HCT116 (cell line): ENCODE measurements at regions not wholly inside any gene's neighbourhood (a gene's known extent, or its start where the extent isn't known, plus 50 kb on each side); places are given as distances from the start of the nearest gene placed in this dataset.

Experiments used
- ATAC-seq: fragments of 200-7000 bp; cut with Tn5 transposase; 2 replicates; pipeline ENCODE4 v1.9.1; 2020; ENCODE audit warnings: mild to moderate bottlenecking, moderate library complexity
- BruUV-seq: library from RNA; stranded (reverse); fragments of 400-500 nt; replicated peaks from 2 replicates; lab custom pipeline; 2021; lab: Mats Ljungman, UMichigan
- CTCF ChIA-PET: fragments of 300-600 bp; sonication (Branson Sonifier 250); formaldehyde crosslinking; loops from one replicate; lab custom pipeline; 2021; ENCODE audit warnings: antibody characterized with exemption; lab: Charles Lee
- POLR2A ChIA-PET: fragments of 300-600, 350-600 bp; sonication (Branson Sonifier 250); formaldehyde crosslinking; loops from one replicate; lab custom pipeline; 2021; ENCODE audit warnings: antibody characterized with exemption; lab: Charles Lee
- RAD21 ChIA-PET, 2 experiments: fragments of 300-600 bp; sonication (Branson Sonifier 250); formaldehyde crosslinking; loops; one replicate each; lab custom pipeline; 2023; ENCODE audit warnings: low total read pairs in 2 of 2; ENCODE audit not compliant: uncharacterized antibody in 2 of 2, unreplicated experiment in 2 of 2, low non-redundant PET in 1 of 2; lab: Charles Lee
- DNase-seq: peaks from one replicate; pipeline ENCODE4 v3.0.0-alpha.2; 2010; ENCODE audit warnings: low read depth, low spot score
- H2AFZ ChIP-seq: fragments of 200-600 bp; shearing (Covaris generic), sonication (generic); 2 replicates; pipeline ENCODE4 v1.6.1; 2017; ENCODE audit warnings: low read depth, mixed run types, mixed read lengths, antibody characterized with exemption, low read length; ENCODE audit not compliant: poor library complexity, severe bottlenecking
- H3K27ac ChIP-seq: 2 replicates; pipeline ENCODE4 v1.5.1; 2012; ENCODE audit warnings: low read depth, low read length
- H3K27me3 ChIP-seq: fragments of 200-600 bp; sonication (generic); 2 replicates; pipeline ENCODE4 v1.6.1; 2016; ENCODE audit warnings: mixed run types, low read length, mixed read lengths; ENCODE audit not compliant: insufficient read depth
- H3K36me3 ChIP-seq, 2 experiments: fragments of 200-500 bp in 1 of 2; fragments of 200-600 bp in 1 of 2; sonication (Bioruptor generic) in 1 of 2; sonication (generic) in 1 of 2; 2 replicates each; pipeline versions ENCODE4 v1.5.1 to v1.6.1; 2014 to 2016; ENCODE audit warnings: low read length in 2 of 2, inconsistent platforms in 1 of 2, mixed read lengths in 1 of 2, mixed run types in 1 of 2; ENCODE audit not compliant: insufficient read depth in 2 of 2, control insufficient read depth in 1 of 2
- H3K4me1 ChIP-seq, 2 experiments: fragments of 200-600 bp in 1 of 2; sonication (generic) in 1 of 2; 2 replicates each; pipeline versions ENCODE4 v1.5.1 to v1.6.1; 2012 to 2017; ENCODE audit warnings: low read length in 2 of 2, inconsistent platforms in 1 of 2, mild to moderate bottlenecking in 1 of 2, mixed read lengths in 1 of 2, mixed run types in 1 of 2, moderate library complexity in 1 of 2; ENCODE audit not compliant: insufficient read depth in 2 of 2, control insufficient read depth in 1 of 2
- H3K4me2 ChIP-seq: fragments of 200-600 bp; sonication (generic); 2 replicates; pipeline ENCODE4 v1.6.1; 2017; ENCODE audit warnings: mixed run types, low read length, mixed read lengths
- H3K4me3 ChIP-seq, 2 experiments: fragments of 200-600 bp in 1 of 2; sonication (generic) in 1 of 2; replicated peaks in 1 of 2; 2 replicates each; pipeline ENCODE4 v1.5.1; 2011 to 2016; ENCODE audit warnings: low read length in 2 of 2, control low read depth in 1 of 2, low read depth in 1 of 2, mild to moderate bottlenecking in 1 of 2, mixed read lengths in 1 of 2, mixed run types in 1 of 2
- H3K79me2 ChIP-seq: fragments of 200-600 bp; sonication (generic); 2 replicates; pipeline ENCODE4 v1.6.1; 2017; ENCODE audit warnings: mild to moderate bottlenecking, mixed run types, low read length, moderate library complexity, mixed read lengths; ENCODE audit not compliant: insufficient read depth
- H3K9ac ChIP-seq: fragments of 200-600 bp; sonication (generic); 2 replicates; pipeline ENCODE4 v1.6.1; 2016; ENCODE audit warnings: low read length, mixed read lengths
- H3K9me2 ChIP-seq: fragments of 200-600 bp; sonication (generic), shearing (Covaris generic); 2 replicates; pipeline ENCODE4 v1.6.1; 2017; ENCODE audit warnings: mixed run types, mild to moderate bottlenecking, moderate library complexity; ENCODE audit not compliant: insufficient read depth
- H3K9me3 ChIP-seq, 2 experiments: fragments of 200-500 bp in 1 of 2; fragments of 200-600 bp in 1 of 2; sonication (Bioruptor generic) in 1 of 2; sonication (generic) in 1 of 2; 2 replicates each; pipeline ENCODE4 v1.6.1; 2014 to 2017; ENCODE audit warnings: low read length in 2 of 2, mixed read lengths in 2 of 2, inconsistent platforms in 1 of 2, low read depth in 1 of 2, mild to moderate bottlenecking in 1 of 2, mixed run types in 1 of 2, moderate library complexity in 1 of 2; ENCODE audit not compliant: control insufficient read depth in 1 of 2, insufficient read depth in 1 of 2
- H4K20me1 ChIP-seq: fragments of 200-600 bp; sonication (generic), shearing (Covaris generic); 2 replicates; pipeline ENCODE4 v1.6.1; 2017; ENCODE audit warnings: mixed run types, mild to moderate bottlenecking, moderate library complexity; ENCODE audit not compliant: insufficient read depth
- ELF1 ChIP-seq: IDR thresholded peaks from 2 replicates; pipeline ENCODE4 v1.6.1; 2012; ENCODE audit warnings: low read depth, borderline replicate concordance
- FOSL1 ChIP-seq: IDR thresholded peaks from 2 replicates; pipeline ENCODE4 v1.6.1; 2012; ENCODE audit warnings: low read depth
- JUND ChIP-seq: IDR thresholded peaks from 2 replicates; pipeline ENCODE4 v1.6.1; 2012
- POLR2A ChIP-seq: IDR thresholded peaks from 2 replicates; pipeline ENCODE4 v1.7.0; 2011; ENCODE audit warnings: borderline replicate concordance; ENCODE audit not compliant: insufficient read depth, insufficient read length; ENCODE audit errors: extremely low read depth
- SRF ChIP-seq: IDR thresholded peaks from 2 replicates; pipeline ENCODE4 v1.6.1; 2012; ENCODE audit warnings: low read depth
- intact Hi-C: fragments of 100-400 bp; cut with micrococcal nuclease; formaldehyde crosslinking; loops from 2 replicates; pipeline ENCODE4 v1.10.0; 2022
- TF ChIP-seq, protein P1 (sequence below), 3 experiments: fragments of 200-600 bp in 1 of 3; sonication (generic) in 1 of 3; IDR thresholded peaks in 2 of 3; conservative IDR thresholded peaks in 1 of 3; 2 replicates each; pipeline ENCODE4 v1.5.1; 2012 to 2017; ENCODE audit warnings: low read depth in 2 of 3, low read length in 2 of 3, antibody characterized with exemption in 1 of 3, borderline replicate concordance in 1 of 3, control low read depth in 1 of 3, mild to moderate bottlenecking in 1 of 3, mixed read lengths in 1 of 3, mixed run types in 1 of 3, moderate library complexity in 1 of 3; ENCODE audit not compliant: insufficient read depth in 1 of 3
- TF ChIP-seq, protein P2 (sequence below): IDR thresholded peaks from 2 replicates; pipeline ENCODE4 v1.6.1; 2012
- TF ChIP-seq, protein P3 (sequence below): IDR thresholded peaks from 2 replicates; pipeline ENCODE4 v1.6.1; 2012

DNA sequence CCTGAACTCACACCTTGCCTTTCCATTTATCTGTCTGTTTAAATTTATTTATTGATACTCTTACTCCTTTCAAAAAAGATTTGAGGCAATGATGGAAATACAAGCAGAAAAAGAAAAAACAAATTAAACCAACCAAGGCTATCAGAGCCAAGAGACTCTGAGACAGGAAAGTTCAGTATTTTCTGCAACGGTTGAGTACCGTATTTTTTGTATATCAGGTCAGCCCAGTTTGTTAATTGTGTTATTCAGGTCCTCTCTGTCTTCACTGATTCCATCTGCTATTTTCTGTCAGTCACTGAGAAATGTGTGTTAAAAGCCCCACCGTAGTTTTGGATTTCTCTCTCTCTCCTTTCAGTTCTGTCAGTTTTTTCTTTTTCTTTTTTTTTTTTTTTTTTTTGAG, 134.5 kb upstream of the SMIM23 start:
- BruUV-seq: no TSS peak
- H4K20me1 ChIP-seq: no peaks in the 10 kb centered on the region

More for the DNA sequence above, 134.5 kb upstream of the SMIM23 start:
- Histone ChIP-seq H3K9me2 (no peaks in the 10 kb centered on the region), H3K27ac (no peak overlapping the region), H3K4me2 (no peak overlapping the region), H3K79me2 (no peaks in the 10 kb centered on the region), H3K9me3 (no peaks in the 10 kb centered on the region), H2AFZ (no peak overlapping the region), H3K27me3 (no peaks in the 10 kb centered on the region), H3K4me1 (peaks cover 9 to 14% of the 10 kb centered on the region in 2 experiments), H3K36me3 (no peaks in the 10 kb centered on the region), H3K9ac (no peak overlapping the region), H3K4me3 (no peak overlapping the region)
- ATAC-seq (no peak), DNase-seq (no peak)
- intact Hi-C loops: no loop called here
- TF ChIP-seq, protein P1, sequence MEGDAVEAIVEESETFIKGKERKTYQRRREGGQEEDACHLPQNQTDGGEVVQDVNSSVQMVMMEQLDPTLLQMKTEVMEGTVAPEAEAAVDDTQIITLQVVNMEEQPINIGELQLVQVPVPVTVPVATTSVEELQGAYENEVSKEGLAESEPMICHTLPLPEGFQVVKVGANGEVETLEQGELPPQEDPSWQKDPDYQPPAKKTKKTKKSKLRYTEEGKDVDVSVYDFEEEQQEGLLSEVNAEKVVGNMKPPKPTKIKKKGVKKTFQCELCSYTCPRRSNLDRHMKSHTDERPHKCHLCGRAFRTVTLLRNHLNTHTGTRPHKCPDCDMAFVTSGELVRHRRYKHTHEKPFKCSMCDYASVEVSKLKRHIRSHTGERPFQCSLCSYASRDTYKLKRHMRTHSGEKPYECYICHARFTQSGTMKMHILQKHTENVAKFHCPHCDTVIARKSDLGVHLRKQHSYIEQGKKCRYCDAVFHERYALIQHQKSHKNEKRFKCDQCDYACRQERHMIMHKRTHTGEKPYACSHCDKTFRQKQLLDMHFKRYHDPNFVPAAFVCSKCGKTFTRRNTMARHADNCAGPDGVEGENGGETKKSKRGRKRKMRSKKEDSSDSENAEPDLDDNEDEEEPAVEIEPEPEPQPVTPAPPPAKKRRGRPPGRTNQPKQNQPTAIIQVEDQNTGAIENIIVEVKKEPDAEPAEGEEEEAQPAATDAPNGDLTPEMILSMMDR (IDR thresholded peaks at IDR 0.05 in 2 of 3, conservative IDR thresholded peaks at IDR 0.05 in 1 of 3; ENCODE audit: borderline replicate concordance in 1 of 3, insufficient read depth in 1 of 3, low read depth in 2 of 3, low read length in 2 of 3): no peak
- TF ChIP-seq SRF (no peak), ELF1 (no peak), FOSL1 (no peak), JUND (no peak), POLR2A (no peak)
- TF ChIP-seq, protein P2, sequence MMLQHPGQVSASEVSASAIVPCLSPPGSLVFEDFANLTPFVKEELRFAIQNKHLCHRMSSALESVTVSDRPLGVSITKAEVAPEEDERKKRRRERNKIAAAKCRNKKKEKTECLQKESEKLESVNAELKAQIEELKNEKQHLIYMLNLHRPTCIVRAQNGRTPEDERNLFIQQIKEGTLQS: no peak
- TF ChIP-seq, protein P3, sequence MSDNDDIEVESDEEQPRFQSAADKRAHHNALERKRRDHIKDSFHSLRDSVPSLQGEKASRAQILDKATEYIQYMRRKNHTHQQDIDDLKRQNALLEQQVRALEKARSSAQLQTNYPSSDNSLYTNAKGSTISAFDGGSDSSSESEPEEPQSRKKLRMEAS: no peak
- POLR2A ChIA-PET: no interaction called here
- RAD21 ChIA-PET: no interaction called here
- CTCF ChIA-PET: no interaction called here
